HG02571 (cell line): ENCODE measurements at regions not wholly inside any gene's neighbourhood (a gene's known extent, or its start where the extent isn't known, plus 50 kb on each side); places are given as distances from the start of the nearest gene placed in this dataset.
"Not testable (repeated sequence)": the region's sequence is repeated elsewhere in the genome, so short reads cannot be mapped to it uniquely, and the experiment has no call there.

Source experiments
- ATAC-seq: cut with Tn5 transposase; IDR thresholded peaks from one replicate; pipeline ENCODE4 v1.9.1; 2021; ENCODE audit warnings: mild to moderate bottlenecking, moderate library complexity; ENCODE audit not compliant: unreplicated experiment

DNA sequence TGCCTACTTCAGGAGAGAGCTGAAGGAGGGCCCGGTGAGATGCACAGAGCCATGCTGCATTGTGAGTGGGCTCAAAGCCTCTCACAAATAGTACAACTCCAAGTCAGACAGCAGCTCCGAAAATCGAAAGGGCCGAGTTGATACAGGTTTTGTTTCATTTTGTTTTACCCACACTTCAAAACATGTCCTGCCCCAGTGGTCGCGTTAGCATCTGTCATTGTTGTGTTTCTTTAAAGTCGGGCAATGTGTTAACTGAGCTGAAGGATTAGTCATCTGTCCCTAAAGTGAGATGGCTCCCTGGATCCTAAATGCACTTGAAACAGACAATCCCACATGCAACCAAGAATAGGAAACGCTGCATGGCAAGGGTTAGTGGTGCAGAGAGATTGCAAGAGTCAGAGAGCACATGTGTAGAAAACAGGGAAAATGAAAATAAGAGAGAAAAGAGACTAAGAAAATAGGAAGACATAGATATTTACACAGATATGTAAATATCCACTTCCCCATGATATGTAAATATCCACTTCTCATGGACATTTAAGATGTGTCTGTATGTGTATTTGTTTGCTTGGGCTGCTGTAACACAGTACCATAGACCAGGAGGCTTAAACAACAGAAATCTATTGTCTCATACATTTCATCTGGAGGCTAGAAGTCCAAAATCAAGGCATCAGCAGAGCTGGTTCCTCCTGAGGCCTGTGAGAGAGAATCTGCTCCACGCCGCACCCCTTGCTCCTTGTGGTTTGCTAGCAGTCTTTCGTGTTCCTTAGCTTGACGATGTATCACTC, 131.4 kb upstream of the RAB4A start:
- no peak for ATAC-seq

GRCh38 chr1:229140119-229140396, 130.9 kb upstream of the RAB4A start:
- ATAC-seq, result no peak

DNA sequence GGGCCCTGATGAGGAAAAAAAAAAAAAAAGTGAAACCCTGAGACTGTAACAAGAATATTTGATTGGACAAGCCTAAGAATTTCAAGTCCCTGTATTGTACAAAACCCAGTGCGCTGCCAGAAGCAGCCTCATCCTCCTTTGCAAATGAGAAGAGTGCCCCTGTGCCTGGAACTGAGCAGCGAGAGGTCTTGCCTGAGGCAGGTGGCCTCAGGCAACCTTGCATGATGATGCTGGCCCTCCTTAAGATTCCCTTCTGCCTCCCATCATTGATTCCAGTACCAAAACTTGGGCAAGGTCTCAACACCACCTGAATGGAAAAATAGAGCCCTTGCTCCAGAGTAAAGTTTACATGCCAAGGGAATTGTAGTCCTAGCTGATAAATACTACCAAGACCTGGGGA, 129.6 kb upstream of the RAB4A start:
- no peak for ATAC-seq

GRCh38 chr1:229141689-229142377, 129.1 kb upstream of the RAB4A start:
- ATAC-seq, result no peak

GRCh38 chr1:229142471-229142870, 128.4 kb upstream of the RAB4A start:
- no peak for ATAC-seq

DNA sequence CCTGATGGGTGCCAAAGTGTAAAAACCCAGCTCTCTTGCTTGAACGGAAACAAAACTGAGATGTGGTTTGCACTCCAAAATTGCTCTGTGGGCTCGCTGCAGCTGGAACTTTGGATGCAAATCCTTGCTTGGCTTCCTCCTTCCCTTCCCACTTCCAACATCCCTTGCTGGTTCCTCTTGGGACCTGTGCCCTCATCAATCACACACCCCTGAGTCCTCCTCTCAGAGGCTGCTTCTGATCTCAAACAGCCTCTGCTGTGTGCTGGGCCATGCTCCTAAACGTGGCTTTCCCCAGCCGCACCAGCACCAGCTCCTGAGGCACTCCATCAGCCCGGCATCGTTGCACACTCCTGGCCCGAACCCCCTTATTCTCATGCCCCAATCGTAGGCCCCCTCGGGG, 124.3 kb upstream of the RAB4A start:
- ATAC-seq, result no peak

- no peak for ATAC-seq
Observed at GRCh38 chr1:229147072-229147471, 123.8 kb upstream of the RAB4A start.

- no peak for ATAC-seq
Observed at GRCh38 chr1:229148041-229148671, 122.8 kb upstream of the RAB4A start.

DNA sequence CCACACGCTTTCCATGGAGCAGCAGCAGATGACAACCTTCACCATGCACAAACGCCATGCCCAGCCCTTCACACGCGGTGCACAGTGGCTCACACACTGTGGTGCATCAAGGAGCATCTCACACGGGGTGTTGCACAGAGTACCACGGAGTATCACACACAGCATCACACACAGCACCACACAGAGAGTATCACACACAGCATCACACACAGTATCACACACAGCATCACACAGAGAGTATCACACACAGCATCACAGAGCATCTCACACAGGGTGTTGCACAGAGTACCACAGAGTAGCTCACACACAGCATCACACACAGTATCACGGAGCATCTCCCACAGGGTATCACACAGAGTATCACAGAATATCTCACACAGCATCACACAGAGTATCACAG, 122.2 kb upstream of the RAB4A start:
- no peak for ATAC-seq

DNA sequence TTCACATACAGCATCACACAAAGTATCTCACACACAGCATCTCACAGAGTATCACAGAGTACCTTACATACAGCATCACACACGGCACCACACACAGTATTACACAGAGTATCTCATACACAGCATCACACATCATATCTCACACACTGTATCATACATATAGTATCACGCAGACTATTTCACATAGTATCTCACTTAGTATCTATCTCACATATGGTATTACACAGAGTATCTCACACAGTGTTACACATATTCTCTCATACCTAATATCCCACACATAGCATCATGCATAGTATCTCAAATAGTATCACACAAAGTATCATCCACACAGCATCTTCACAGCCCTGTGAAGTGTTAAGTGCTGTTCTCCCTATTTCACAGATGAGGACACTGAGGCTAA, 121.5 kb upstream of the RAB4A start:
- ATAC-seq, result no peak

DNA sequence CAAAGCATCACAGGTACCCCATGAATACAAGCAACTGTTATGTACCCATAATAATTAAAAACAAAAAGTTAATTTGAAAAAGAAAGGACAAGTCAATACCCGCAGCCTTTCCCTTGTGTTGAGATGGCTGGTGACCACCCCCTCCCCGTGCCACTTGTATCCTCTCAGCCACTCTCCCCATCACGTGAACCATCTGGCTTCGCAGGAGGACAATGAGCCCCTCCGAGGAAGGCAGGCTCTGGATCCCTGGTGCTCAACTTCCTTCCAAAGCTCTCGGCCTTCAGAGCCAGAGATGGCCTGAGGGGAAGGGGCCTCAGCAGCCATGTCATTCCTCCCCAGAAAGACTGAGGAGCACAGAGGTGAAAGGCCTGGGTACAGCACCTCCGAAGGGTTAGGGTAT, 120.4 kb upstream of the RAB4A start:
- no peak for ATAC-seq

DNA sequence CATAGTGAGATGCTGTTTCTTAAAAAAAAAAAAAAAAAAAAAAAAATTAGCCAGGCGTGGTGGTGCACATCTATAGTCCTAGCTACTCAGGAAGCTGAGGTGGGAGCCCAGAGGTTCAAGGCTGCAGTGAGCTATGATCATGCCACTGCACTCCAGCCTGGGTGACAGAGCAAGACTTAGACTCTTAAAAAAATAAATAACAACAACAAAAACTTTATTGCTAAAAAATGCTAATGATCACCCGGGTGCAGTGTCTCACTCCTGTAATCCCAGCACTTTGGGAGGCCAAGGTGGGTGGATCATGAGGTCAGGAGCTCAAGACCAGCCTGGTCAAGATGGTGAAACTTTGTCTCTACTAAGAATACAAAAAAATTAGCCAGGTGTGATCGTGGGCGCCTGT, 119.5 kb upstream of the RAB4A start:
- not testable (repeated sequence) for ATAC-seq

- no peak for ATAC-seq
Observed at GRCh38 chr1:229152311-229152710, 118.6 kb upstream of the RAB4A start.

DNA sequence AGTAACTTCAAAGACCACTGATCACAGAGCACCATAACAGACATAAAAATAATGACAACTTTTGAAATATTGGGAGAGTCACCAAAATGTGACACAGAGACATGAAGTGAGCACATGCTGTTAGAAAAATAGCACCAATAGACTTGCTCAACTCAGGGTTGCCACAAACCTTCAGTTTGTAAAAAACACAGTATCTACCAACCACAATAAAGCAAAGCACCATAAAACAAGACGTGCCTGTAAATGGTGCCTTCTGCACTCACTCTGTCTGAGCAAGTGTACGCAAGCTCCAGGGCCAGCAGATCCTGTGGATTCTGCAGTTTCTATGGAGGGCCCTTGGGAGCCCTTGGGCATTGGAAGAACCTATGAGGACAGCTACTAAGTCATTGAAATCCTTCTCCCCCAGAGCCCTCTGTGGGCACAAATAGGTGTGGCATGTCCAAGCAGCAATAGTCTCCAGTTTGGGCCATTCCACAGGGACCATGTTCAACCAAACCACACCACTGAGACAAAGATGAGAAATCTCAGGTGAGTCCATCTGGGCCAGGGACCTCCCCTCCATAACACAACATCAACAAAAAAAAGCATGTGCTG, 116.9 kb upstream of the RAB4A start:
- ATAC-seq, result no peak

DNA sequence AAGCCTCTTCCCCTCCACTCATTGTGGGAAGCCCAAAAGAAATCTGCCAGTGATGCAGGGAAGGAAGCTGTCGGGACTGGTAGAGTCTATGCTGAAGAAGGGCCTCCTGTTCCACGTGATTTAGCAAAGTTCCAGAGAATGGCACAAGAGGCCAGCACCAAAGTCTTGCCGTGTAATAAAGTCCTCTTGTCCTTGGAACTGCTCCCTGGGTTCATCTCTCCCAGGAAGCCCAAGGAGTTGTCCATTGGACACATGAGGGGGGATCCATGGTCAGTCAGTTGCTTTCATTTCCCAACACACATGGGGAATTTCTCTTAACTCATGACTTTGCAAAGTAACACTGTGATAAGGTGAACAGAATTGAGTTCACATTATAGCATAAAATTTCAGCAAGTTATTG, 116.1 kb upstream of the RAB4A start:
- no peak for ATAC-seq

DNA sequence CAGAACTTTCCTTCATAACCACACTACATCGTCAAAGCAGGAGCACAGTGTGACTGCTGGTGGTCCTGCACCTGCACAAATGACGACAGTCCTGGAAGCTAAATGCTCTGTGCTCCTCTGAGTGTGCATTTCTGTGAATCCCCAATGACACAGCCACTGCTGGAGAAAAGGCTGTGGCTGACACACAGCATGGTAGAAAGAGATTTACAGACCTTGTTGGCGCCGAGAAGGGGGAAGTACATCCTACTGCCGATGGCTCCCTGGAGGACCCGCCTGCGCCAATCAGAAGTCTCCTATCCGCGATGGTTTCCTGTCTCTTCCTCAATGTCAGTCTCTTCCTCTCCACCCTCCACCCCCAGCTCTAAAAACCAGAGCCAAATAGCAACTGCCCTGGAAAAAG, 115.4 kb upstream of the RAB4A start:
- ATAC-seq, result no peak

- ATAC-seq, result no peak
Observed at GRCh38 chr1:229156872-229157271, 114.0 kb upstream of the RAB4A start.

GRCh38 chr1:229157480-229157879, 113.4 kb upstream of the RAB4A start:
- ATAC-seq, result no peak

DNA sequence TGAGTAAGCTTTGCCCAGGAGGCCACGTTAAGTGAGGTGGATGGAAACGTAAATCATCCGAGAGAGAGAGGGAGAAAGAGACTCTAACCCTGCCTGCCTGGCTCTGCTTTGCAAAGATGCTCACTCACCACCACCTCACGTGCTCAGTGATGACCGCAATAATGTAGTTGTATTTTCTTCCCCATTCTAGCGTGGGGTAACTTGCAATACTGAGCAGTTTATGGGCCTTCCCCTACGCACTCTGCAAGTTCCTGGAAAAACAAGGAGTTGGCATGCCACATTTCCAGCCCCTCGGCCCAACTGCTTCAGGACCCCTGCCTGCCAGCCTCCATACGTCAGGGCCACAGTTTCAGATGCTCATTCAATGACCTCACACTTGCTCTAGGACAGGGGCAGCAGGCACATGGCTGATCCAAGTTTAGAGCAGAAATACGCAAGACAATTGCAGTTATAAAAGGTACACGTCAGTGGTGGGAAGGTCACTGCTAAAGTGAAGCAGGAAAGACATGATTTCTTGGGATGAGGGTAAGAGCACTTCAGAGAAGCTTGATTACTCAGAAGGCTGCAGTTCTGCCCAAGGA, 112.5 kb upstream of the RAB4A start:
- no peak for ATAC-seq

GRCh38 chr1:229158927-229159326, 112.0 kb upstream of the RAB4A start:
- ATAC-seq, result no peak

GRCh38 chr1:229159668-229160544, 111.0 kb upstream of the RAB4A start:
- no peak for ATAC-seq
